UCSD-AML1 (cell line): ENCODE measurements at regions not wholly inside any gene's neighbourhood (a gene's known extent, or its start where the extent isn't known, plus 50 kb on each side); places are given as distances from the start of the nearest gene placed in this dataset.

ENCODE experiments used
- DNase-seq: peaks from one replicate; lab custom pipeline; 2025; ENCODE audit not compliant: unreplicated experiment; lab: John Stamatoyannopoulos, UW

- no peak for DNase-seq
These were observed 98.5 kb downstream of the METRNL start for GRCh38 chr17:83177611-83178532.

- DNase-seq: no peak
These were observed 99.3 kb downstream of the METRNL start for GRCh38 chr17:83178533-83179304.

- DNase-seq: no peak
These were observed 100.0 kb downstream of the METRNL start for GRCh38 chr17:83179374-83179773.

GRCh38 chr17:83179811-83180210 lies 100.4 kb downstream of the METRNL start:
- DNase-seq: no peak

- no peak for DNase-seq
These were observed 101.0 kb downstream of the METRNL start for GRCh38 chr17:83180264-83180995.

- DNase-seq: no peak
These were observed 101.6 kb downstream of the METRNL start for GRCh38 chr17:83180996-83181481.

- no peak for DNase-seq
These were observed 102.7 kb downstream of the METRNL start for GRCh38 chr17:83181991-83182619.

GRCh38 chr17:83182620-83183101 lies 103.3 kb downstream of the METRNL start:
- no peak for DNase-seq

GRCh38 chr17:83183145-83183948 lies 103.9 kb downstream of the METRNL start:
- DNase-seq: no peak

GRCh38 chr17:83183951-83184506 lies 104.6 kb downstream of the METRNL start:
- no peak for DNase-seq

GRCh38 chr17:83185023-83186002 lies 105.9 kb downstream of the METRNL start:
- no peak for DNase-seq

GRCh38 chr17:83186226-83186625 lies 106.8 kb downstream of the METRNL start:
- no peak for DNase-seq

GRCh38 chr17:83186751-83187421 lies 107.5 kb downstream of the METRNL start:
- no peak for DNase-seq

GRCh38 chr17:83187782-83188311 lies 108.4 kb downstream of the METRNL start:
- no peak for DNase-seq

GRCh38 chr17:83189044-83190003 lies 109.9 kb downstream of the METRNL start:
- no peak for DNase-seq

GRCh38 chr17:83190004-83190385 lies 110.6 kb downstream of the METRNL start:
- no peak for DNase-seq
